HCT116 (cell line): ENCODE measurements at regions not wholly inside any gene's neighbourhood (a gene's known extent, or its start where the extent isn't known, plus 50 kb on each side); places are given as distances from the start of the nearest gene placed in this dataset.

Experiments
- ATAC-seq: fragments of 200-7000 bp; cut with Tn5 transposase; 2 replicates; pipeline ENCODE4 v1.9.1; 2020; ENCODE audit warnings: mild to moderate bottlenecking, moderate library complexity
- BruUV-seq: library from RNA; stranded (reverse); fragments of 400-500 nt; replicated peaks from 2 replicates; lab custom pipeline; 2021; lab: Mats Ljungman, UMichigan
- CTCF ChIA-PET: fragments of 300-600 bp; sonication (Branson Sonifier 250); formaldehyde crosslinking; loops from one replicate; lab custom pipeline; 2021; ENCODE audit warnings: antibody characterized with exemption; lab: Charles Lee
- POLR2A ChIA-PET: fragments of 300-600, 350-600 bp; sonication (Branson Sonifier 250); formaldehyde crosslinking; loops from one replicate; lab custom pipeline; 2021; ENCODE audit warnings: antibody characterized with exemption; lab: Charles Lee
- RAD21 ChIA-PET, 2 experiments: fragments of 300-600 bp; sonication (Branson Sonifier 250); formaldehyde crosslinking; loops; one replicate each; lab custom pipeline; 2023; ENCODE audit warnings: low total read pairs in 2 of 2; ENCODE audit not compliant: uncharacterized antibody in 2 of 2, unreplicated experiment in 2 of 2, low non-redundant PET in 1 of 2; lab: Charles Lee
- DNase-seq: peaks from one replicate; pipeline ENCODE4 v3.0.0-alpha.2; 2010; ENCODE audit warnings: low read depth, low spot score
- H2AFZ ChIP-seq: fragments of 200-600 bp; shearing (Covaris generic), sonication (generic); 2 replicates; pipeline ENCODE4 v1.6.1; 2017; ENCODE audit warnings: low read depth, mixed run types, mixed read lengths, antibody characterized with exemption, low read length; ENCODE audit not compliant: poor library complexity, severe bottlenecking
- H3K27ac ChIP-seq: 2 replicates; pipeline ENCODE4 v1.5.1; 2012; ENCODE audit warnings: low read depth, low read length
- H3K27me3 ChIP-seq: fragments of 200-600 bp; sonication (generic); 2 replicates; pipeline ENCODE4 v1.6.1; 2016; ENCODE audit warnings: mixed run types, low read length, mixed read lengths; ENCODE audit not compliant: insufficient read depth
- H3K36me3 ChIP-seq, 2 experiments: fragments of 200-500 bp in 1 of 2; fragments of 200-600 bp in 1 of 2; sonication (Bioruptor generic) in 1 of 2; sonication (generic) in 1 of 2; 2 replicates each; pipeline versions ENCODE4 v1.5.1 to v1.6.1; 2014 to 2016; ENCODE audit warnings: low read length in 2 of 2, inconsistent platforms in 1 of 2, mixed read lengths in 1 of 2, mixed run types in 1 of 2; ENCODE audit not compliant: insufficient read depth in 2 of 2, control insufficient read depth in 1 of 2
- H3K4me1 ChIP-seq, 2 experiments: fragments of 200-600 bp in 1 of 2; sonication (generic) in 1 of 2; 2 replicates each; pipeline versions ENCODE4 v1.5.1 to v1.6.1; 2012 to 2017; ENCODE audit warnings: low read length in 2 of 2, inconsistent platforms in 1 of 2, mild to moderate bottlenecking in 1 of 2, mixed read lengths in 1 of 2, mixed run types in 1 of 2, moderate library complexity in 1 of 2; ENCODE audit not compliant: insufficient read depth in 2 of 2, control insufficient read depth in 1 of 2
- H3K4me2 ChIP-seq: fragments of 200-600 bp; sonication (generic); 2 replicates; pipeline ENCODE4 v1.6.1; 2017; ENCODE audit warnings: mixed run types, low read length, mixed read lengths
- H3K4me3 ChIP-seq, 2 experiments: fragments of 200-600 bp in 1 of 2; sonication (generic) in 1 of 2; replicated peaks in 1 of 2; 2 replicates each; pipeline ENCODE4 v1.5.1; 2011 to 2016; ENCODE audit warnings: low read length in 2 of 2, control low read depth in 1 of 2, low read depth in 1 of 2, mild to moderate bottlenecking in 1 of 2, mixed read lengths in 1 of 2, mixed run types in 1 of 2
- H3K79me2 ChIP-seq: fragments of 200-600 bp; sonication (generic); 2 replicates; pipeline ENCODE4 v1.6.1; 2017; ENCODE audit warnings: mild to moderate bottlenecking, mixed run types, low read length, moderate library complexity, mixed read lengths; ENCODE audit not compliant: insufficient read depth
- H3K9ac ChIP-seq: fragments of 200-600 bp; sonication (generic); 2 replicates; pipeline ENCODE4 v1.6.1; 2016; ENCODE audit warnings: low read length, mixed read lengths
- H3K9me2 ChIP-seq: fragments of 200-600 bp; sonication (generic), shearing (Covaris generic); 2 replicates; pipeline ENCODE4 v1.6.1; 2017; ENCODE audit warnings: mixed run types, mild to moderate bottlenecking, moderate library complexity; ENCODE audit not compliant: insufficient read depth
- H3K9me3 ChIP-seq, 2 experiments: fragments of 200-500 bp in 1 of 2; fragments of 200-600 bp in 1 of 2; sonication (Bioruptor generic) in 1 of 2; sonication (generic) in 1 of 2; 2 replicates each; pipeline ENCODE4 v1.6.1; 2014 to 2017; ENCODE audit warnings: low read length in 2 of 2, mixed read lengths in 2 of 2, inconsistent platforms in 1 of 2, low read depth in 1 of 2, mild to moderate bottlenecking in 1 of 2, mixed run types in 1 of 2, moderate library complexity in 1 of 2; ENCODE audit not compliant: control insufficient read depth in 1 of 2, insufficient read depth in 1 of 2
- H4K20me1 ChIP-seq: fragments of 200-600 bp; sonication (generic), shearing (Covaris generic); 2 replicates; pipeline ENCODE4 v1.6.1; 2017; ENCODE audit warnings: mixed run types, mild to moderate bottlenecking, moderate library complexity; ENCODE audit not compliant: insufficient read depth
- CEBPB ChIP-seq: IDR thresholded peaks from 2 replicates; pipeline ENCODE4 v1.6.1; 2012; ENCODE audit warnings: low read depth
- EZH2phosphoT487 ChIP-seq: fragments of 200-600 bp; IDR thresholded peaks from 2 replicates; pipeline ENCODE4 v1.6.1; 2018; ENCODE audit warnings: antibody characterized with exemption, borderline replicate concordance
- FOSL1 ChIP-seq: IDR thresholded peaks from 2 replicates; pipeline ENCODE4 v1.6.1; 2012; ENCODE audit warnings: low read depth
- JUND ChIP-seq: IDR thresholded peaks from 2 replicates; pipeline ENCODE4 v1.6.1; 2012
- POLR2AphosphoS5 ChIP-seq: IDR thresholded peaks from 2 replicates; pipeline ENCODE4 v1.6.1; 2011; ENCODE audit warnings: mild to moderate bottlenecking, low read depth, low read length, moderate library complexity
- SIN3A ChIP-seq: IDR thresholded peaks from 2 replicates; pipeline ENCODE4 v1.6.1; 2012; ENCODE audit warnings: low read depth
- SP1 ChIP-seq: IDR thresholded peaks from 2 replicates; pipeline ENCODE4 v1.6.1; 2012; ENCODE audit warnings: low read depth
- TCF7L2 ChIP-seq: IDR thresholded peaks from 2 replicates; pipeline ENCODE4 v1.7.0; 2011; ENCODE audit warnings: borderline replicate concordance, inconsistent platforms; ENCODE audit not compliant: insufficient read depth, insufficient read length; ENCODE audit errors: extremely low read depth
- ZFX ChIP-seq: fragments of 450-650 bp; IDR thresholded peaks from 2 replicates; pipeline ENCODE4 v1.6.1; 2017
- ZNF274 ChIP-seq: fragments of 200-500 bp; sonication (Bioruptor generic); IDR thresholded peaks from 2 replicates; pipeline ENCODE4 v1.6.1; 2014; ENCODE audit warnings: mild to moderate bottlenecking, low read depth, low read length, inconsistent platforms
- intact Hi-C: fragments of 100-400 bp; cut with micrococcal nuclease; formaldehyde crosslinking; loops from 2 replicates; pipeline ENCODE4 v1.10.0; 2022
- TF ChIP-seq, protein P1 (sequence below): IDR thresholded peaks from 2 replicates; pipeline ENCODE4 v1.6.1; 2012; ENCODE audit warnings: low read depth
- TF ChIP-seq, protein P2 (sequence below): IDR thresholded peaks from 2 replicates; pipeline ENCODE4 v1.6.1; 2012
- TF ChIP-seq, protein P3 (sequence below), 3 experiments: fragments of 200-600 bp in 1 of 3; sonication (generic) in 1 of 3; IDR thresholded peaks in 2 of 3; conservative IDR thresholded peaks in 1 of 3; 2 replicates each; pipeline ENCODE4 v1.5.1; 2012 to 2017; ENCODE audit warnings: low read depth in 2 of 3, low read length in 2 of 3, antibody characterized with exemption in 1 of 3, borderline replicate concordance in 1 of 3, control low read depth in 1 of 3, mild to moderate bottlenecking in 1 of 3, mixed read lengths in 1 of 3, mixed run types in 1 of 3, moderate library complexity in 1 of 3; ENCODE audit not compliant: insufficient read depth in 1 of 3

DNA sequence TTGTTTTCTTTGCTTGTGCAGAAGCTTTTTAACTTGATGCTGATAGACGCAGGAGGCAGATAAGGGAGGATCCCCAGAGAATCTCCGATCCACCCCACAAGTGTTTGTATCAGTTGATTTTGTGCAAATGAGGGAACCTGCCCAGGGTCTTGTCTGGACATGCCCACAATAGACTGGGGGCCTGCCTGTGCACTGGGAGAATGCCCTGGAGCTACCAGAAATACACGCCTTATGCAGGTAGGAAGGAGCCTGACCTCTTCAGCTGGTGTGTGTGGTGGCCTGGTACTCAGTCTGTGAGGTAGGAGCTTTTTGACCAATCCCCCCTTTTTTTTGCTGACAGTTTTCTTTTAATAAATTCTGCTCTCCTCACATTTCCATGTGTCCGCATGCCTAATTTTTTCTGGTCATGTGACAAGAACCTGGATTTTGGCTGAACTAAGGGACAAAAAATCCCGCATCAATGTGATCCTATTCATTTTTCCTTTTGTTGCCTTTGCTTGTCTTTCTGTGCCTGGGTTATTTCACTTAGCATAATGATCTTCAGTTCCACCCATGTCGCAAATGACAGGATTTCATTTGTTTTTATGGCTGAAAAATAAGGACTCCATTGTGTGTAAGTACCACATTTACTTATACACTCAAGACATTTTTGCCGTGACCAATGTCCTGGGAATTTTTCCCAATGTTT is 430.6 kb upstream of the NRG3 start:
- no peak overlapping the region for H3K4me2 ChIP-seq
- no peak for ATAC-seq
- ChIA-PET POLR2A (no interaction called here), RAD21 (no interaction called here), CTCF (no interaction called here)
- H3K27me3 ChIP-seq: no peaks in the 10 kb centered on the region
- no peaks in the 10 kb centered on the region for H3K4me1 ChIP-seq
- intact Hi-C loops: no loop called here
- no peak overlapping the region for H3K4me3 ChIP-seq
- H3K9ac ChIP-seq: no peak overlapping the region
- no TSS peak for BruUV-seq
- no peaks in the 10 kb centered on the region for H3K79me2 ChIP-seq
- H2AFZ ChIP-seq: no peak overlapping the region
- DNase-seq: no peak
- H3K27ac ChIP-seq: no peak overlapping the region
- no peaks in the 10 kb centered on the region for H3K9me2 ChIP-seq
- H4K20me1 ChIP-seq: no peaks in the 10 kb centered on the region
- peaks cover 0 to 18% of the 10 kb centered on the region in 2 experiments; a peak in 2 of 4 replicates for H3K9me3 ChIP-seq
- TF ChIP-seq SIN3A (no peak), SP1 (no peak), ZFX (no peak), CEBPB (no peak), FOSL1 (no peak), TCF7L2 (no peak), EZH2phosphoT487 (no peak), POLR2AphosphoS5 (no peak), JUND (no peak), ZNF274 (no peak)
- TF ChIP-seq, protein P1, sequence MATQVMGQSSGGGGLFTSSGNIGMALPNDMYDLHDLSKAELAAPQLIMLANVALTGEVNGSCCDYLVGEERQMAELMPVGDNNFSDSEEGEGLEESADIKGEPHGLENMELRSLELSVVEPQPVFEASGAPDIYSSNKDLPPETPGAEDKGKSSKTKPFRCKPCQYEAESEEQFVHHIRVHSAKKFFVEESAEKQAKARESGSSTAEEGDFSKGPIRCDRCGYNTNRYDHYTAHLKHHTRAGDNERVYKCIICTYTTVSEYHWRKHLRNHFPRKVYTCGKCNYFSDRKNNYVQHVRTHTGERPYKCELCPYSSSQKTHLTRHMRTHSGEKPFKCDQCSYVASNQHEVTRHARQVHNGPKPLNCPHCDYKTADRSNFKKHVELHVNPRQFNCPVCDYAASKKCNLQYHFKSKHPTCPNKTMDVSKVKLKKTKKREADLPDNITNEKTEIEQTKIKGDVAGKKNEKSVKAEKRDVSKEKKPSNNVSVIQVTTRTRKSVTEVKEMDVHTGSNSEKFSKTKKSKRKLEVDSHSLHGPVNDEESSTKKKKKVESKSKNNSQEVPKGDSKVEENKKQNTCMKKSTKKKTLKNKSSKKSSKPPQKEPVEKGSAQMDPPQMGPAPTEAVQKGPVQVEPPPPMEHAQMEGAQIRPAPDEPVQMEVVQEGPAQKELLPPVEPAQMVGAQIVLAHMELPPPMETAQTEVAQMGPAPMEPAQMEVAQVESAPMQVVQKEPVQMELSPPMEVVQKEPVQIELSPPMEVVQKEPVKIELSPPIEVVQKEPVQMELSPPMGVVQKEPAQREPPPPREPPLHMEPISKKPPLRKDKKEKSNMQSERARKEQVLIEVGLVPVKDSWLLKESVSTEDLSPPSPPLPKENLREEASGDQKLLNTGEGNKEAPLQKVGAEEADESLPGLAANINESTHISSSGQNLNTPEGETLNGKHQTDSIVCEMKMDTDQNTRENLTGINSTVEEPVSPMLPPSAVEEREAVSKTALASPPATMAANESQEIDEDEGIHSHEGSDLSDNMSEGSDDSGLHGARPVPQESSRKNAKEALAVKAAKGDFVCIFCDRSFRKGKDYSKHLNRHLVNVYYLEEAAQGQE: no peak
- TF ChIP-seq, protein P2, sequence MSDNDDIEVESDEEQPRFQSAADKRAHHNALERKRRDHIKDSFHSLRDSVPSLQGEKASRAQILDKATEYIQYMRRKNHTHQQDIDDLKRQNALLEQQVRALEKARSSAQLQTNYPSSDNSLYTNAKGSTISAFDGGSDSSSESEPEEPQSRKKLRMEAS: no peak
- TF ChIP-seq, protein P3, sequence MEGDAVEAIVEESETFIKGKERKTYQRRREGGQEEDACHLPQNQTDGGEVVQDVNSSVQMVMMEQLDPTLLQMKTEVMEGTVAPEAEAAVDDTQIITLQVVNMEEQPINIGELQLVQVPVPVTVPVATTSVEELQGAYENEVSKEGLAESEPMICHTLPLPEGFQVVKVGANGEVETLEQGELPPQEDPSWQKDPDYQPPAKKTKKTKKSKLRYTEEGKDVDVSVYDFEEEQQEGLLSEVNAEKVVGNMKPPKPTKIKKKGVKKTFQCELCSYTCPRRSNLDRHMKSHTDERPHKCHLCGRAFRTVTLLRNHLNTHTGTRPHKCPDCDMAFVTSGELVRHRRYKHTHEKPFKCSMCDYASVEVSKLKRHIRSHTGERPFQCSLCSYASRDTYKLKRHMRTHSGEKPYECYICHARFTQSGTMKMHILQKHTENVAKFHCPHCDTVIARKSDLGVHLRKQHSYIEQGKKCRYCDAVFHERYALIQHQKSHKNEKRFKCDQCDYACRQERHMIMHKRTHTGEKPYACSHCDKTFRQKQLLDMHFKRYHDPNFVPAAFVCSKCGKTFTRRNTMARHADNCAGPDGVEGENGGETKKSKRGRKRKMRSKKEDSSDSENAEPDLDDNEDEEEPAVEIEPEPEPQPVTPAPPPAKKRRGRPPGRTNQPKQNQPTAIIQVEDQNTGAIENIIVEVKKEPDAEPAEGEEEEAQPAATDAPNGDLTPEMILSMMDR (IDR thresholded peaks at IDR 0.05 in 2 of 3, conservative IDR thresholded peaks at IDR 0.05 in 1 of 3; ENCODE audit: borderline replicate concordance in 1 of 3, insufficient read depth in 1 of 3, low read depth in 2 of 3, low read length in 2 of 3): no peak
- TF ChIP-seq, all 23 proteins: peak for 0
- no peaks in the 10 kb centered on the region for H3K36me3 ChIP-seq
